ENCODE measurements at regions not wholly inside any gene's neighbourhood (a gene's known extent, or its start where the extent isn't known, plus 50 kb on each side); places are given as distances from the start of the nearest gene placed in this dataset.

- no peak for DNase-seq
These were observed 65.2 kb downstream of the OTX2 start for GRCh38 chr14:56745097-56745496.

- DNase-seq: peak in 1 of 2 experiments; percentile 47
These were observed 66.3 kb downstream of the OTX2 start for GRCh38 chr14:56744016-56744415.

- DNase-seq: no peak
These were observed 67.8 kb downstream of the OTX2 start for GRCh38 chr14:56742391-56742878.

GRCh38 chr14:56741325-56741724 is 69.0 kb downstream of the OTX2 start:
- DNase-seq: no peak

GRCh38 chr14:56738020-56738419 is 72.3 kb downstream of the OTX2 start:
- DNase-seq: no peak

GRCh38 chr14:56733396-56733795 is 76.9 kb downstream of the OTX2 start:
- no peak for DNase-seq

- no peak for DNase-seq
These were observed 79.1 kb downstream of the OTX2 start for GRCh38 chr14:56731187-56731586.

- no peak for DNase-seq
These were observed 79.6 kb downstream of the OTX2 start for GRCh38 chr14:56730538-56731145.

- no peak for DNase-seq
These were observed 86.3 kb downstream of the OTX2 start for GRCh38 chr14:56724013-56724412.

GRCh38 chr14:56723418-56723817 is 86.9 kb downstream of the OTX2 start:
- DNase-seq: no peak

GRCh38 chr14:56720703-56721460 is 89.4 kb downstream of the OTX2 start:
- no peak for DNase-seq

GRCh38 chr14:56718312-56718711 is 92.0 kb downstream of the OTX2 start:
- no peak for DNase-seq

GRCh38 chr14:56716705-56717104 is 93.6 kb downstream of the OTX2 start:
- no peak for DNase-seq

- DNase-seq: peak in 1 of 2 experiments; percentile 15
These were observed 94.3 kb downstream of the OTX2 start for GRCh38 chr14:56715938-56716337.

GRCh38 chr14:56709201-56709600 is 101.1 kb downstream of the OTX2 start:
- DNase-seq: no peak

GRCh38 chr14:56708704-56709103 is 101.6 kb downstream of the OTX2 start:
- no peak for DNase-seq

GRCh38 chr14:56703947-56704346 is 106.3 kb downstream of the OTX2 start:
- no peak for DNase-seq

GRCh38 chr14:56702515-56702914 is 107.8 kb downstream of the OTX2 start:
- no peak for DNase-seq

All from NCI-H2081 (cell line).